GM21576 (cell line): ENCODE measurements at regions not wholly inside any gene's neighbourhood (a gene's known extent, or its start where the extent isn't known, plus 50 kb on each side); places are given as distances from the start of the nearest gene placed in this dataset.

Experiments
- ATAC-seq: cut with Tn5 transposase; IDR thresholded peaks from one replicate; pipeline ENCODE4 v1.9.1; 2021; ENCODE audit warnings: mild to moderate bottlenecking, moderate library complexity; ENCODE audit not compliant: unreplicated experiment

GRCh38 chr18:71028285-71028762 lies 739.5 kb downstream of the SOCS6 start:
- no peak for ATAC-seq

- ATAC-seq, result no peak
These were observed 738.7 kb downstream of the SOCS6 start for GRCh38 chr18:71027531-71027930.

- no peak for ATAC-seq
These were observed 736.8 kb downstream of the SOCS6 start for GRCh38 chr18:71025505-71026225.

GRCh38 chr18:71022389-71022788 lies 733.5 kb downstream of the SOCS6 start:
- ATAC-seq, result no peak

- ATAC-seq, result no peak
These were observed 732.2 kb downstream of the SOCS6 start for GRCh38 chr18:71021030-71021362.

- no peak for ATAC-seq
These were observed 731.6 kb downstream of the SOCS6 start for GRCh38 chr18:71020342-71021029.

GRCh38 chr18:71018816-71019215 lies 730.0 kb downstream of the SOCS6 start:
- no peak for ATAC-seq

- no peak for ATAC-seq
These were observed 723.9 kb downstream of the SOCS6 start for GRCh38 chr18:71012789-71013188.

- ATAC-seq, result no peak
These were observed 722.5 kb downstream of the SOCS6 start for GRCh38 chr18:71011389-71011788.

- no peak for ATAC-seq
These were observed 719.4 kb downstream of the SOCS6 start for GRCh38 chr18:71008257-71008656.

GRCh38 chr18:71001597-71001996 lies 712.8 kb downstream of the SOCS6 start:
- no peak for ATAC-seq

- no peak for ATAC-seq
These were observed 709.6 kb downstream of the SOCS6 start for GRCh38 chr18:70998490-70998889.

GRCh38 chr18:70994116-70994515 lies 705.3 kb downstream of the SOCS6 start:
- ATAC-seq, result no peak

GRCh38 chr18:70991577-70991976 lies 702.7 kb downstream of the SOCS6 start:
- no peak for ATAC-seq

- ATAC-seq, result no peak
These were observed 697.1 kb downstream of the SOCS6 start for GRCh38 chr18:70985948-70986347.

GRCh38 chr18:70982292-70982691 lies 693.4 kb downstream of the SOCS6 start:
- no peak for ATAC-seq

GRCh38 chr18:70981400-70982140 lies 692.7 kb downstream of the SOCS6 start:
- ATAC-seq, result no peak

- ATAC-seq, result no peak
These were observed 684.8 kb downstream of the SOCS6 start for GRCh38 chr18:70973626-70974025.

- ATAC-seq, result no peak
These were observed 677.6 kb downstream of the SOCS6 start for GRCh38 chr18:70966419-70966818.

- no peak for ATAC-seq
These were observed 673.1 kb downstream of the SOCS6 start for GRCh38 chr18:70961939-70962338.

GRCh38 chr18:70956554-70956953 lies 667.7 kb downstream of the SOCS6 start:
- no peak for ATAC-seq

- ATAC-seq, result no peak
These were observed 647.3 kb downstream of the SOCS6 start for GRCh38 chr18:70936160-70936559.
